ENCODE measurements at regions not wholly inside any gene's neighbourhood (a gene's known extent, or its start where the extent isn't known, plus 50 kb on each side); places are given as distances from the start of the nearest gene placed in this dataset.

DNA sequence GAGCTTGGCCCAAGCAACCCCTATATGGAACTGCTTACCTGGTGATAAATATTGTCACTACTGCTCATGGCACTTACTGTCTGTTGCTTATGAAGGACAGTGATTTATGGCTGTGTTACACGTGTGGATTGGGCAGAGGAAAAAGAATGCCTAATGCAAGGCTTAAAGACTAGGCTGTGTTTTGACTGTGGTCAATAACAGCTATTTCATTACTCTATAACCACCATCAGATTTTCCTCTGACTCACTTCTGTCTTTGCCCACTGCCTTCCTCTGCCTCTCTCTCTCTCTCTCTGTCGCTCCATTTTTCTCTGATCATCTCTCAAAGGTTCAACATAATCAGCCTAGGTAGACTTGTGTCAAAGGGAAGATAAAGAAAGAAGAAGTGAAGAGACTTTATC is 96.2 kb downstream of the TLR4 start:
- TF ChIP-seq POLR2AphosphoS5 (IDR thresholded peaks at IDR 0.05; ENCODE audit: low read depth, low read length), result no peak
- TF ChIP-seq, protein P1, sequence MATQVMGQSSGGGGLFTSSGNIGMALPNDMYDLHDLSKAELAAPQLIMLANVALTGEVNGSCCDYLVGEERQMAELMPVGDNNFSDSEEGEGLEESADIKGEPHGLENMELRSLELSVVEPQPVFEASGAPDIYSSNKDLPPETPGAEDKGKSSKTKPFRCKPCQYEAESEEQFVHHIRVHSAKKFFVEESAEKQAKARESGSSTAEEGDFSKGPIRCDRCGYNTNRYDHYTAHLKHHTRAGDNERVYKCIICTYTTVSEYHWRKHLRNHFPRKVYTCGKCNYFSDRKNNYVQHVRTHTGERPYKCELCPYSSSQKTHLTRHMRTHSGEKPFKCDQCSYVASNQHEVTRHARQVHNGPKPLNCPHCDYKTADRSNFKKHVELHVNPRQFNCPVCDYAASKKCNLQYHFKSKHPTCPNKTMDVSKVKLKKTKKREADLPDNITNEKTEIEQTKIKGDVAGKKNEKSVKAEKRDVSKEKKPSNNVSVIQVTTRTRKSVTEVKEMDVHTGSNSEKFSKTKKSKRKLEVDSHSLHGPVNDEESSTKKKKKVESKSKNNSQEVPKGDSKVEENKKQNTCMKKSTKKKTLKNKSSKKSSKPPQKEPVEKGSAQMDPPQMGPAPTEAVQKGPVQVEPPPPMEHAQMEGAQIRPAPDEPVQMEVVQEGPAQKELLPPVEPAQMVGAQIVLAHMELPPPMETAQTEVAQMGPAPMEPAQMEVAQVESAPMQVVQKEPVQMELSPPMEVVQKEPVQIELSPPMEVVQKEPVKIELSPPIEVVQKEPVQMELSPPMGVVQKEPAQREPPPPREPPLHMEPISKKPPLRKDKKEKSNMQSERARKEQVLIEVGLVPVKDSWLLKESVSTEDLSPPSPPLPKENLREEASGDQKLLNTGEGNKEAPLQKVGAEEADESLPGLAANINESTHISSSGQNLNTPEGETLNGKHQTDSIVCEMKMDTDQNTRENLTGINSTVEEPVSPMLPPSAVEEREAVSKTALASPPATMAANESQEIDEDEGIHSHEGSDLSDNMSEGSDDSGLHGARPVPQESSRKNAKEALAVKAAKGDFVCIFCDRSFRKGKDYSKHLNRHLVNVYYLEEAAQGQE (IDR thresholded peaks at IDR 0.05; ENCODE audit: insufficient read depth in 1 of 2, low read depth in 2 of 2, low read length in 2 of 2), result no peak
